ENCODE measurements at regions not wholly inside any gene's neighbourhood (a gene's known extent, or its start where the extent isn't known, plus 50 kb on each side); places are given as distances from the start of the nearest gene placed in this dataset.

DNA sequence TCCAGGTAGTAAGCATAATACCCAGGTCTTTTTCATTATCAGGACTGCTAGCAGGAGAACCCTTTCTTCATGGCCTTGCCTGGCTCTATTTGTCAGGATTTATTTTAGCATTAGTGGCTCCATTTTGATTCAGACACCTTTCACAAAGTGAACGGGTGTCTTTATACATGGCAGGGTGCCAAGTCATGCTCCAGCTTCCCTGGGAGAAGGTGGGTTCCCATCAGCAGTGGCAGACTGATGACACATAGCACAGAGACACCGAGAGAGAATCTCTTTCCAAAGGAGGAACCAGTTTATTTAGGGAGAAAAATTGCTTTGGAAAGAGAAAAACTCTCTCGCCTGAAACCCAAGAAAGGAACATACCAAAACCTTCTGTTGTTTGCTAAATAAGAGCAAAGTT is 135.3 kb upstream of the TMTC4 start:
- H2BK5ac ChIP-seq (ENCODE audit: low read depth, low read length, poor library complexity, severe bottlenecking): no peak overlapping the region
- no peak overlapping the region for H3K9ac ChIP-seq (ENCODE audit: low read depth, low read length)
- dilution Hi-C loops (cut with HindIII; ENCODE audit: low sequenced_read_pairs, unreplicated experiment) (no loop called here), in situ Hi-C loops (cut with MboI; ENCODE audit: low sequenced_read_pairs) (no loop called here), intact Hi-C loops (cut with micrococcal nuclease) (no loop called here)
- TF ChIP-seq, protein P1, sequence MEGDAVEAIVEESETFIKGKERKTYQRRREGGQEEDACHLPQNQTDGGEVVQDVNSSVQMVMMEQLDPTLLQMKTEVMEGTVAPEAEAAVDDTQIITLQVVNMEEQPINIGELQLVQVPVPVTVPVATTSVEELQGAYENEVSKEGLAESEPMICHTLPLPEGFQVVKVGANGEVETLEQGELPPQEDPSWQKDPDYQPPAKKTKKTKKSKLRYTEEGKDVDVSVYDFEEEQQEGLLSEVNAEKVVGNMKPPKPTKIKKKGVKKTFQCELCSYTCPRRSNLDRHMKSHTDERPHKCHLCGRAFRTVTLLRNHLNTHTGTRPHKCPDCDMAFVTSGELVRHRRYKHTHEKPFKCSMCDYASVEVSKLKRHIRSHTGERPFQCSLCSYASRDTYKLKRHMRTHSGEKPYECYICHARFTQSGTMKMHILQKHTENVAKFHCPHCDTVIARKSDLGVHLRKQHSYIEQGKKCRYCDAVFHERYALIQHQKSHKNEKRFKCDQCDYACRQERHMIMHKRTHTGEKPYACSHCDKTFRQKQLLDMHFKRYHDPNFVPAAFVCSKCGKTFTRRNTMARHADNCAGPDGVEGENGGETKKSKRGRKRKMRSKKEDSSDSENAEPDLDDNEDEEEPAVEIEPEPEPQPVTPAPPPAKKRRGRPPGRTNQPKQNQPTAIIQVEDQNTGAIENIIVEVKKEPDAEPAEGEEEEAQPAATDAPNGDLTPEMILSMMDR (conservative IDR thresholded peaks at IDR 0.05; ENCODE audit: low read depth, low read length): no peak
- TF ChIP-seq RFX5 (IDR thresholded peaks at IDR 0.05; ENCODE audit: low read depth, low read length): no peak
- no peak for TF ChIP-seq SMC3 (IDR thresholded peaks at IDR 0.05; ENCODE audit: low read depth, low read length)
- no peak for TF ChIP-seq BHLHE40 (IDR thresholded peaks at IDR 0.05; ENCODE audit: low read depth, low read length)
- no peak for TF ChIP-seq MXI1 (IDR thresholded peaks at IDR 0.05; ENCODE audit: borderline replicate concordance, low read depth, low read length)
- no peak for TF ChIP-seq NFE2L2 (IDR thresholded peaks at IDR 0.05; ENCODE audit: low read depth, low read length)
- TF ChIP-seq, protein P2, sequence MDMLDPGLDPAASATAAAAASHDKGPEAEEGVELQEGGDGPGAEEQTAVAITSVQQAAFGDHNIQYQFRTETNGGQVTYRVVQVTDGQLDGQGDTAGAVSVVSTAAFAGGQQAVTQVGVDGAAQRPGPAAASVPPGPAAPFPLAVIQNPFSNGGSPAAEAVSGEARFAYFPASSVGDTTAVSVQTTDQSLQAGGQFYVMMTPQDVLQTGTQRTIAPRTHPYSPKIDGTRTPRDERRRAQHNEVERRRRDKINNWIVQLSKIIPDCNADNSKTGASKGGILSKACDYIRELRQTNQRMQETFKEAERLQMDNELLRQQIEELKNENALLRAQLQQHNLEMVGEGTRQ (IDR thresholded peaks at IDR 0.05; ENCODE audit: low read depth, low read length): no peak
- no peak for TF ChIP-seq CHD1 (IDR thresholded peaks at IDR 0.05; ENCODE audit: low read depth, low read length)
- TF ChIP-seq, protein P3, sequence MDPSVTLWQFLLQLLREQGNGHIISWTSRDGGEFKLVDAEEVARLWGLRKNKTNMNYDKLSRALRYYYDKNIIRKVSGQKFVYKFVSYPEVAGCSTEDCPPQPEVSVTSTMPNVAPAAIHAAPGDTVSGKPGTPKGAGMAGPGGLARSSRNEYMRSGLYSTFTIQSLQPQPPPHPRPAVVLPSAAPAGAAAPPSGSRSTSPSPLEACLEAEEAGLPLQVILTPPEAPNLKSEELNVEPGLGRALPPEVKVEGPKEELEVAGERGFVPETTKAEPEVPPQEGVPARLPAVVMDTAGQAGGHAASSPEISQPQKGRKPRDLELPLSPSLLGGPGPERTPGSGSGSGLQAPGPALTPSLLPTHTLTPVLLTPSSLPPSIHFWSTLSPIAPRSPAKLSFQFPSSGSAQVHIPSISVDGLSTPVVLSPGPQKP (IDR thresholded peaks at IDR 0.05; ENCODE audit: borderline replicate concordance, low read depth, low read length): no peak
- no peak for TF ChIP-seq RCOR1 (IDR thresholded peaks at IDR 0.05; ENCODE audit: insufficient replicate concordance, low read length)
- no peak for TF ChIP-seq POLR2A (IDR thresholded peaks at IDR 0.05; ENCODE audit: low read depth, low read length)
- no peak for TF ChIP-seq MAZ (IDR thresholded peaks at IDR 0.05; ENCODE audit: borderline replicate concordance, low read depth, low read length)
- no peak for TF ChIP-seq CEBPB (IDR thresholded peaks at IDR 0.05; ENCODE audit: low read depth, low read length)
- no peak for TF ChIP-seq FOS (IDR thresholded peaks at IDR 0.05; ENCODE audit: low read depth, low read length)
- no peak for TF ChIP-seq MAFK (IDR thresholded peaks at IDR 0.05; ENCODE audit: low read depth, low read length)
- TF ChIP-seq RAD21 (IDR thresholded peaks at IDR 0.05; ENCODE audit: low read length): no peak
- no peak overlapping the region for H3K14ac ChIP-seq (replicated peaks; ENCODE audit: low read depth, low read length)
- no peaks in the 10 kb centered on the region for H3K9me3 ChIP-seq (ENCODE audit: control insufficient read depth, insufficient read depth, low read length)
- H3K27ac ChIP-seq (ENCODE audit: insufficient read depth, low read length): no peak overlapping the region
- no peak overlapping the region for H4K8ac ChIP-seq (ENCODE audit: low read depth in 2 of 2, low read length in 2 of 2)
- no peaks in the 10 kb centered on the region for H3K9me1 ChIP-seq (ENCODE audit: insufficient read depth, low read length)
- H2BK15ac ChIP-seq (ENCODE audit: low read depth, low read length): no peak overlapping the region
- H4K20me1 ChIP-seq (ENCODE audit: insufficient read depth, low read length): no peaks in the 10 kb centered on the region
- no peak overlapping the region for H4K91ac ChIP-seq (ENCODE audit: insufficient read depth, low read depth, low read length)
- H3K56ac ChIP-seq (ENCODE audit: extremely low read depth, insufficient read depth, low read length): no peak overlapping the region
- WGBS, 2 experiments (ENCODE audit: extremely low coverage in 2 of 2, insufficient read length in 1 of 2): no CpG with 5 or more reads among the region's 3 CpGs
- H2AK5ac ChIP-seq (ENCODE audit: low read depth, low read length): no peak overlapping the region
- no peaks in the 10 kb centered on the region for H3K4me1 ChIP-seq (ENCODE audit: control insufficient read depth, insufficient read depth, low read length)
- no peak overlapping the region for H4K5ac ChIP-seq (ENCODE audit: low read depth, low read length)
- DNase-seq: no peak
- CTCF ChIA-PET: no interaction called here
- H3K79me1 ChIP-seq (ENCODE audit: low read depth in 1 of 2, low read length in 2 of 2): no peaks in the 10 kb centered on the region
- H2AFZ ChIP-seq (replicated peaks; ENCODE audit: low read length, poor library complexity): no peak overlapping the region
- no peak overlapping the region for H2BK20ac ChIP-seq (ENCODE audit: low read depth, low read length)
- H2BK120ac ChIP-seq (ENCODE audit: low read depth, low read length): no peak overlapping the region
- no peak overlapping the region for H3K4me2 ChIP-seq (ENCODE audit: low read depth, low read length)
- H3K4ac ChIP-seq (ENCODE audit: low read depth, low read length): no peak overlapping the region
- no peak overlapping the region for H3K23ac ChIP-seq (ENCODE audit: low read depth, low read length)
- H3K27me3 ChIP-seq (ENCODE audit: control insufficient read depth, insufficient read depth, low read length): peaks cover 6% of the 10 kb centered on the region
- H3K36me3 ChIP-seq (ENCODE audit: control insufficient read depth, insufficient read depth, low read length): no peaks in the 10 kb centered on the region
- no peak overlapping the region for H2AK9ac ChIP-seq (replicated peaks; ENCODE audit: low read depth, low read length, poor library complexity)
- H3K18ac ChIP-seq (ENCODE audit: low read depth, low read length): no peak overlapping the region
- POLR2A ChIA-PET (ENCODE audit: unreplicated experiment): no interaction called here
- no peak overlapping the region for H3K4me3 ChIP-seq (ENCODE audit: insufficient read depth, low read depth, low read length)
- no peak for ATAC-seq (ENCODE audit: low read depth)
- BruUV-seq (replicated peaks): no TSS peak
